Caco-2 (cell line): ENCODE measurements at regions not wholly inside any gene's neighbourhood (a gene's known extent, or its start where the extent isn't known, plus 50 kb on each side); places are given as distances from the start of the nearest gene placed in this dataset.

ENCODE experiments used
- BruUV-seq: library from RNA; stranded (reverse); fragments of 400-500 nt; replicated peaks from 2 replicates; lab custom pipeline; 2021; lab: Mats Ljungman, UMichigan
- CTCF ChIA-PET: fragments of 300-600 bp; sonication (Branson Sonifier 250); formaldehyde crosslinking; loops from one replicate; lab custom pipeline; 2022; ENCODE audit warnings: antibody characterized with exemption; lab: Charles Lee
- POLR2A ChIA-PET: fragments of 300-600 bp; sonication (Branson Sonifier 250); formaldehyde crosslinking; loops from one replicate; lab custom pipeline; 2022; ENCODE audit warnings: antibody characterized with exemption; lab: Charles Lee
- DNase-seq, 2 experiments: peaks; one replicate each; pipeline versions ENCODE4 v3.0.0 to v3.0.0-alpha.2; 2020 to 2022
- H3K27me3 ChIP-seq: replicated peaks from 2 replicates; pipeline ENCODE4 v1.6.0; 2011; ENCODE audit warnings: low read length; ENCODE audit not compliant: control insufficient read depth, insufficient read depth
- H3K36me3 ChIP-seq: 2 replicates; pipeline ENCODE4 v1.5.1; 2011; ENCODE audit warnings: low read length; ENCODE audit not compliant: control insufficient read depth, insufficient read depth
- H3K4me1 ChIP-seq: fragments of 250-450 bp; sonication (Bioruptor Pico); 2 replicates; pipeline ENCODE4 v1.5.1; 2020; ENCODE audit warnings: mild to moderate bottlenecking
- H3K4me3 ChIP-seq: 2 replicates; pipeline ENCODE4 v1.5.1; 2011; ENCODE audit warnings: low read depth, mild to moderate bottlenecking, control low read depth, low read length
- H3K9me3 ChIP-seq: fragments of 250-450 bp; sonication (Bioruptor Pico); 2 replicates; pipeline ENCODE4 v1.5.1; 2020; ENCODE audit warnings: mild to moderate bottlenecking, moderate library complexity
- H3K27ac Mint-ChIP-seq: one replicate; pipeline ENCODE4 v1.8.0; 2022; ENCODE audit warnings: mixed read lengths; ENCODE audit not compliant: unreplicated experiment
- H3K27me3 Mint-ChIP-seq: one replicate; pipeline ENCODE4 v1.8.0; 2022; ENCODE audit warnings: mixed read lengths; ENCODE audit not compliant: insufficient read depth, unreplicated experiment
- H3K36me3 Mint-ChIP-seq: one replicate; pipeline ENCODE4 v1.8.0; 2022; ENCODE audit warnings: mild to moderate bottlenecking, mixed read lengths; ENCODE audit not compliant: insufficient read depth, unreplicated experiment
- H3K4me1 Mint-ChIP-seq: one replicate; pipeline ENCODE4 v1.8.0; 2022; ENCODE audit warnings: low read depth, mixed read lengths; ENCODE audit not compliant: unreplicated experiment
- H3K4me3 Mint-ChIP-seq: one replicate; pipeline ENCODE4 v1.8.0; 2022; ENCODE audit warnings: mild to moderate bottlenecking, moderate library complexity, mixed read lengths; ENCODE audit not compliant: unreplicated experiment
- H3K9me3 Mint-ChIP-seq: one replicate; pipeline ENCODE4 v1.8.0; 2022; ENCODE audit warnings: mixed read lengths; ENCODE audit not compliant: unreplicated experiment
- CTCF ChIP-seq, 2 experiments: fragments of 200-600 bp in 1 of 2; IDR thresholded peaks; 1 replicate in 1 of 2; 2 replicates in 1 of 2; pipeline versions ENCODE4 v1.5.1 to v1.8.0; 2011 to 2022; ENCODE audit warnings: antibody characterized with exemption in 1 of 2, control low read depth in 1 of 2, inconsistent platforms in 1 of 2, low read depth in 1 of 2, low read length in 1 of 2, mild to moderate bottlenecking in 1 of 2, moderate library complexity in 1 of 2; ENCODE audit not compliant: insufficient read depth in 1 of 2, severe bottlenecking in 1 of 2, unreplicated experiment in 1 of 2
- intact Hi-C: fragments of 100-400 bp; cut with micrococcal nuclease; formaldehyde crosslinking; loops from one replicate; pipeline ENCODE4 v1.10.0; 2022; ENCODE audit not compliant: unreplicated experiment

GRCh38 chr1:175803413-175803812, 60.0 kb upstream of the TNR start:
- no TSS peak for BruUV-seq
- Mint-ChIP-seq H3K27me3 (no peaks in the 10 kb centered on the region), H3K4me3 (no peak overlapping the region), H3K27ac (no peak overlapping the region), H3K4me1 (no peaks in the 10 kb centered on the region), H3K9me3 (no peaks in the 10 kb centered on the region), H3K36me3 (no peaks in the 10 kb centered on the region)
- Histone ChIP-seq H3K4me1 (no peaks in the 10 kb centered on the region), H3K4me3 (no peak overlapping the region), H3K9me3 (no peaks in the 10 kb centered on the region), H3K36me3 (no peaks in the 10 kb centered on the region), H3K27me3 (no peaks in the 10 kb centered on the region)
- intact Hi-C loops: no loop called here
- CTCF ChIA-PET: no interaction called here
- POLR2A ChIA-PET: no interaction called here
- no peak for DNase-seq
- TF ChIP-seq CTCF (IDR thresholded peaks at IDR 0.05; ENCODE audit: insufficient read depth in 1 of 2, low read depth in 1 of 2, low read length in 1 of 2, severe bottlenecking in 1 of 2, unreplicated experiment in 1 of 2): no peak

- ChIA-PET POLR2A (no interaction called here), CTCF (no interaction called here)
- DNase-seq: no peak
- intact Hi-C loops: no loop called here
- BruUV-seq: no TSS peak
- Mint-ChIP-seq H3K27me3 (no peaks in the 10 kb centered on the region), H3K4me3 (no peak overlapping the region), H3K36me3 (no peaks in the 10 kb centered on the region), H3K9me3 (no peaks in the 10 kb centered on the region), H3K4me1 (no peaks in the 10 kb centered on the region), H3K27ac (no peak overlapping the region)
- H3K4me1 ChIP-seq: no peaks in the 10 kb centered on the region
- no peak for TF ChIP-seq CTCF (IDR thresholded peaks at IDR 0.05; ENCODE audit: insufficient read depth in 1 of 2, low read depth in 1 of 2, low read length in 1 of 2, severe bottlenecking in 1 of 2, unreplicated experiment in 1 of 2)
- H3K27me3 ChIP-seq: no peaks in the 10 kb centered on the region
- no peaks in the 10 kb centered on the region for H3K9me3 ChIP-seq
- no peak overlapping the region for H3K4me3 ChIP-seq
- no peaks in the 10 kb centered on the region for H3K36me3 ChIP-seq
Observed at GRCh38 chr1:175802407-175803123, 59.2 kb upstream of the TNR start.

- no peaks in the 10 kb centered on the region for H3K36me3 ChIP-seq
- Mint-ChIP-seq H3K9me3 (no peaks in the 10 kb centered on the region), H3K4me3 (no peak overlapping the region), H3K36me3 (no peaks in the 10 kb centered on the region), H3K27ac (no peak overlapping the region), H3K27me3 (peaks cover 3% of the 10 kb centered on the region), H3K4me1 (no peaks in the 10 kb centered on the region)
- intact Hi-C loops: no loop called here
- ChIA-PET CTCF (no interaction called here), POLR2A (no interaction called here)
- H3K4me3 ChIP-seq: no peak overlapping the region
- BruUV-seq: no TSS peak
- no peaks in the 10 kb centered on the region for H3K4me1 ChIP-seq
- DNase-seq: no peak
- TF ChIP-seq CTCF (IDR thresholded peaks at IDR 0.05; ENCODE audit: insufficient read depth in 1 of 2, low read depth in 1 of 2, low read length in 1 of 2, severe bottlenecking in 1 of 2, unreplicated experiment in 1 of 2): no peak
- no peaks in the 10 kb centered on the region for H3K27me3 ChIP-seq
- no peaks in the 10 kb centered on the region for H3K9me3 ChIP-seq
Observed at GRCh38 chr1:175801979-175802378, 58.6 kb upstream of the TNR start.
